Osteocyte (in vitro differentiated cells): ENCODE measurements at regions not wholly inside any gene's neighbourhood (a gene's known extent, or its start where the extent isn't known, plus 50 kb on each side); places are given as distances from the start of the nearest gene placed in this dataset.

ENCODE experiments used
- DNase-seq: peaks from one replicate; pipeline ENCODE4 v3.0.0; 2021; ENCODE audit warnings: mixed read lengths; ENCODE audit not compliant: unreplicated experiment; ENCODE audit errors: extremely low spot score
- H3K27ac Mint-ChIP-seq: one replicate; pipeline ENCODE4 v1.8.0; 2021; ENCODE audit warnings: mild to moderate bottlenecking, mixed read lengths; ENCODE audit not compliant: unreplicated experiment
- H3K27me3 Mint-ChIP-seq: one replicate; pipeline ENCODE4 v1.8.0; 2021; ENCODE audit warnings: mixed read lengths; ENCODE audit not compliant: unreplicated experiment
- H3K36me3 Mint-ChIP-seq: one replicate; pipeline ENCODE4 v1.8.0; 2021; ENCODE audit warnings: mixed read lengths; ENCODE audit not compliant: unreplicated experiment
- H3K4me1 Mint-ChIP-seq: one replicate; pipeline ENCODE4 v1.8.0; 2021; ENCODE audit warnings: mixed read lengths; ENCODE audit not compliant: unreplicated experiment
- H3K4me3 Mint-ChIP-seq: one replicate; pipeline ENCODE4 v1.8.0; 2021; ENCODE audit warnings: mild to moderate bottlenecking, moderate library complexity, mixed read lengths; ENCODE audit not compliant: unreplicated experiment
- H3K9me3 Mint-ChIP-seq: one replicate; pipeline ENCODE4 v1.8.0; 2021; ENCODE audit warnings: mixed read lengths; ENCODE audit not compliant: unreplicated experiment
- TF ChIP-seq, protein P1 (sequence below): fragments of 200-600 bp; sonication (generic); IDR thresholded peaks from 2 replicates; pipeline ENCODE4 v1.5.0; 2021; ENCODE audit warnings: antibody characterized with exemption, mild to moderate bottlenecking, moderate library complexity

- Mint-ChIP-seq H3K27ac (no peak overlapping the region), H3K4me1 (peaks cover 6% of the 10 kb centered on the region), H3K4me3 (no peak overlapping the region), H3K27me3 (peaks cover 10% of the 10 kb centered on the region), H3K36me3 (no peaks in the 10 kb centered on the region), H3K9me3 (no peaks in the 10 kb centered on the region)
- DNase-seq, result no peak
- TF ChIP-seq, protein P1, sequence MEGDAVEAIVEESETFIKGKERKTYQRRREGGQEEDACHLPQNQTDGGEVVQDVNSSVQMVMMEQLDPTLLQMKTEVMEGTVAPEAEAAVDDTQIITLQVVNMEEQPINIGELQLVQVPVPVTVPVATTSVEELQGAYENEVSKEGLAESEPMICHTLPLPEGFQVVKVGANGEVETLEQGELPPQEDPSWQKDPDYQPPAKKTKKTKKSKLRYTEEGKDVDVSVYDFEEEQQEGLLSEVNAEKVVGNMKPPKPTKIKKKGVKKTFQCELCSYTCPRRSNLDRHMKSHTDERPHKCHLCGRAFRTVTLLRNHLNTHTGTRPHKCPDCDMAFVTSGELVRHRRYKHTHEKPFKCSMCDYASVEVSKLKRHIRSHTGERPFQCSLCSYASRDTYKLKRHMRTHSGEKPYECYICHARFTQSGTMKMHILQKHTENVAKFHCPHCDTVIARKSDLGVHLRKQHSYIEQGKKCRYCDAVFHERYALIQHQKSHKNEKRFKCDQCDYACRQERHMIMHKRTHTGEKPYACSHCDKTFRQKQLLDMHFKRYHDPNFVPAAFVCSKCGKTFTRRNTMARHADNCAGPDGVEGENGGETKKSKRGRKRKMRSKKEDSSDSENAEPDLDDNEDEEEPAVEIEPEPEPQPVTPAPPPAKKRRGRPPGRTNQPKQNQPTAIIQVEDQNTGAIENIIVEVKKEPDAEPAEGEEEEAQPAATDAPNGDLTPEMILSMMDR, result no peak
Measured at GRCh38 chr3:191721390-191721861, 260.5 kb downstream of the PYDC2 start.

- Mint-ChIP-seq H3K4me1 (peaks cover 6% of the 10 kb centered on the region), H3K36me3 (no peaks in the 10 kb centered on the region), H3K27me3 (peaks cover 10% of the 10 kb centered on the region), H3K9me3 (no peaks in the 10 kb centered on the region), H3K27ac (no peak overlapping the region), H3K4me3 (no peak overlapping the region)
- TF ChIP-seq, protein P1, result no peak
- no peak for DNase-seq
Measured at GRCh38 chr3:191721990-191722389, 261.0 kb downstream of the PYDC2 start.

GRCh38 chr3:191727338-191727737, 266.4 kb downstream of the PYDC2 start:
- H3K4me3 Mint-ChIP-seq, result no peak overlapping the region
- DNase-seq, result no peak
- H3K9me3 Mint-ChIP-seq, result no peaks in the 10 kb centered on the region
- H3K27ac Mint-ChIP-seq, result no peak overlapping the region
- TF ChIP-seq, protein P1, result no peak
- peaks cover 1% of the 10 kb centered on the region for H3K4me1 Mint-ChIP-seq
- no peaks in the 10 kb centered on the region for H3K27me3 Mint-ChIP-seq
- H3K36me3 Mint-ChIP-seq, result no peaks in the 10 kb centered on the region

DNA sequence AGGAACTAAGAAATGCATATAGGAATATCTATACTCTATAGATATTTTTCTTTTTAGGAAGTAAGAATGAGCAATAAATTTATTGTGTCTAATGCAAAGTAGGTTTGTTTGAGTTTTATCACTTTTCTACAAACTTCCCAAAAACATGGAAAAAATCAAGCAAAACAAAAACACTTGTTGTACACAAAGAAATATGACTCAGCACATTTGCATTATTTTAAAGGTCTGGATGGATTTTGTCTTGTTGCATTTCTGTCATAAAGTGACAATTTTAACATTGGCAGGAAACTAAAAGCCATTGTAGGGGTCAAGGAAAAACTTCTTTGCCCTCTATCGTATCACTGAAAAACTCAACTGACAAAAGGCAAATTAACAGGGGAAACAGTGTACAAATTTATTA, 267.2 kb downstream of the PYDC2 start:
- DNase-seq, result no peak
- TF ChIP-seq, protein P1, result no peak
- H3K9me3 Mint-ChIP-seq, result peaks cover 4% of the 10 kb centered on the region
- no peaks in the 10 kb centered on the region for H3K36me3 Mint-ChIP-seq
- H3K27ac Mint-ChIP-seq, result no peak overlapping the region
- H3K27me3 Mint-ChIP-seq, result no peaks in the 10 kb centered on the region
- H3K4me1 Mint-ChIP-seq, result no peaks in the 10 kb centered on the region
- H3K4me3 Mint-ChIP-seq, result no peak overlapping the region

DNA sequence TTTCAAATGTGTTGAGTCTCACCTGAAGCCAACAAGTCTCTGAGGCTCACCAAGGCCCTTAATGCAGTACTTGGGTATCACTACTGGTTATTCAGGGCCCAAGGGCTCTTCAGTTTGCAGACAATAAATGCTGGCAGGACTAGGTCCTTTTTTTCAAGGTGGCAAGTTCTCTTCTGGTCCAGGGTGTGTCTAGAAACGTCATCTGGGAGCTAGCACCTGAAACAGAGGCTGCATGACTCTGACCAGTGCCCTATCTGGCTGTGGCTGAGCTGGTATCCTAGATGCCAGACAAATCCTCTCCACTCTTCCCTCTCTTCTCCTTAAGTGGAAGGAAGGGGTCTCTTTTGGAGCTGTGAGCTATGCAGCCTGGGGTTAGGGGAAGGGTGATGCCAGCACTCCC, 276.8 kb downstream of the PYDC2 start:
- no peaks in the 10 kb centered on the region for H3K27me3 Mint-ChIP-seq
- peaks cover 28% of the 10 kb centered on the region for H3K9me3 Mint-ChIP-seq
- no peak for DNase-seq
- TF ChIP-seq, protein P1, result no peak
- no peak overlapping the region for H3K27ac Mint-ChIP-seq
- no peaks in the 10 kb centered on the region for H3K36me3 Mint-ChIP-seq
- no peak overlapping the region for H3K4me3 Mint-ChIP-seq
- H3K4me1 Mint-ChIP-seq, result no peaks in the 10 kb centered on the region
